ENCODE measurements at regions not wholly inside any gene's neighbourhood (a gene's known extent, or its start where the extent isn't known, plus 50 kb on each side); places are given as distances from the start of the nearest gene placed in this dataset.

- TF ChIP-seq CTCF (IDR thresholded peaks at IDR 0.05; ENCODE audit: insufficient read depth, low read length) (no peak), REST (IDR thresholded peaks at IDR 0.05; ENCODE audit: insufficient replicate concordance, low read depth) (no peak)
Measured at GRCh38 chr15:87614704-87615103, 641.8 kb downstream of the NTRK3 start.

Measured in HL-60 (cell line).